Stomach (tissue), 8 donors: ENCODE measurements at regions not wholly inside any gene's neighbourhood (a gene's known extent, or its start where the extent isn't known, plus 50 kb on each side); places are given as distances from the start of the nearest gene placed in this dataset.

Source experiments
- DNase-seq, 2 donors: peaks; one replicate each; pipeline versions ENCODE4 v3.0.0 to v3.0.0-alpha.2; 2013 to 2019
- H3K27ac ChIP-seq, 5 donors: fragments of 200-600 bp in 4 of 5; sonication (generic) in 4 of 5; one replicate each; pipeline ENCODE4 v1.5.1; 2013 to 2019; ENCODE audit warnings: mild to moderate bottlenecking in 1 of 5, moderate library complexity in 1 of 5
- H3K27me3 ChIP-seq, 3 donors: fragments of 200-600 bp; sonication (generic); one replicate each; pipeline ENCODE4 v1.5.1; 2017 to 2019; ENCODE audit warnings: mixed run types in 1 of 3
- H3K36me3 ChIP-seq, 4 donors: fragments of 200-600 bp; sonication (generic); 1 replicate in 3 of 4; 2 replicates in 1 of 4; pipeline ENCODE4 v1.5.1; 2016 to 2019
- H3K4me1 ChIP-seq, 4 donors: fragments of 200-600 bp; sonication (generic); one replicate each; pipeline ENCODE4 v1.5.1; 2016 to 2019
- H3K4me3 ChIP-seq, 4 donors: fragments of 200-600 bp; sonication (generic) in 3 of 4; one replicate each; pipeline ENCODE4 v1.5.1; 2016 to 2019; ENCODE audit warnings: mild to moderate bottlenecking in 1 of 4
- H3K9me3 ChIP-seq, 4 donors: fragments of 200-600 bp; sonication (generic); one replicate each; pipeline ENCODE4 v1.5.1; 2016 to 2019
- CTCF ChIP-seq, 7 experiments: fragments of 450-650 bp in 4 of 7; fragments of 200-600 bp in 3 of 7; sonication (generic) in 3 of 7; IDR thresholded peaks; one replicate each; pipeline ENCODE4 v1.5.1; 2016 to 2019; ENCODE audit warnings: antibody characterized with exemption in 7 of 7, control low read depth in 2 of 7, mild to moderate bottlenecking in 1 of 7
- EP300 ChIP-seq: sonication (generic); formaldehyde crosslinking; IDR thresholded peaks from one replicate; pipeline ENCODE4 v1.6.1; 2017; ENCODE audit warnings: antibody characterized with exemption
- POLR2A ChIP-seq, 4 donors: fragments of 450-650 bp; IDR thresholded peaks; one replicate each; pipeline ENCODE4 v1.6.1; 2016; ENCODE audit warnings: antibody characterized with exemption in 4 of 4, control low read depth in 2 of 4, mild to moderate bottlenecking in 1 of 4, moderate library complexity in 1 of 4
- POLR2AphosphoS5 ChIP-seq, 3 donors: sonication (generic); formaldehyde crosslinking; IDR thresholded peaks; one replicate each; pipeline ENCODE4 v1.6.1; 2016; ENCODE audit warnings: antibody characterized with exemption in 3 of 3
- WGBS, 5 donors: extraction: QIAGEN DNeasy Blood & Tissue Kit in 3 of 5; methylation state at CpG; one replicate each; pipeline versions ENCODE4 v1.1.5 to v1.1.7; 2013 to 2018; 5-methylcytosine and 5-hydroxymethylcytosine counted together
- intact Hi-C: fragments of 100-400 bp; cut with DNase I; formaldehyde crosslinking; loops from one replicate; pipeline ENCODE4 v1.15.1; 2023; ENCODE audit warnings: low total_unique reads
- donor health status: healthy with polysubstance abuse.
- donor health status: Bipolar disorder and iron deficiency.
- donor health status: healthy.

GRCh38 chrX:28273736-28274135 lies 292.5 kb upstream of the DCAF8L1 start:
- Histone ChIP-seq H3K9me3 (no peaks in the 10 kb centered on the region), H3K4me1 (no peaks in the 10 kb centered on the region), H3K27me3 (no peaks in the 10 kb centered on the region), H3K4me3 (no peak overlapping the region), H3K27ac (no peak overlapping the region), H3K36me3 (no peaks in the 10 kb centered on the region)
- no peak for TF ChIP-seq POLR2AphosphoS5 (IDR thresholded peaks at IDR 0.05)
- no peak for TF ChIP-seq POLR2A (IDR thresholded peaks at IDR 0.05)
- no peak for TF ChIP-seq EP300
- DNase-seq = peak in 1 of 2 donors; percentile 4
- intact Hi-C loops = no loop called here
- 53 to 73% (median 63%) methylated on average over 3 of the region's 3 CpGs for WGBS, 5 donors

GRCh38 chrX:28246675-28247074 lies 265.4 kb upstream of the DCAF8L1 start:
- Histone ChIP-seq H3K4me3 (no peak overlapping the region), H3K27me3 (no peaks in the 10 kb centered on the region), H3K36me3 (no peaks in the 10 kb centered on the region), H3K4me1 (no peaks in the 10 kb centered on the region), H3K9me3 (no peaks in the 10 kb centered on the region), H3K27ac (no peak overlapping the region)
- WGBS, 5 donors = 80 to 94% (median 93%) methylated on average over 7 of the region's 7 CpGs
- DNase-seq = no peak
- intact Hi-C loops = no loop called here
- TF ChIP-seq POLR2A (IDR thresholded peaks at IDR 0.05) (no peak), EP300 (no peak), POLR2AphosphoS5 (IDR thresholded peaks at IDR 0.05) (no peak), CTCF (IDR thresholded peaks at IDR 0.05) (no peak)

- H3K27me3 ChIP-seq = no peaks in the 10 kb centered on the region
- H3K4me1 ChIP-seq = no peaks in the 10 kb centered on the region
- intact Hi-C loops = no loop called here
- no peaks in the 10 kb centered on the region for H3K36me3 ChIP-seq
- no peaks in the 10 kb centered on the region for H3K9me3 ChIP-seq
- no peak for DNase-seq
- TF ChIP-seq POLR2A (IDR thresholded peaks at IDR 0.05) (no peak), EP300 (no peak), POLR2AphosphoS5 (IDR thresholded peaks at IDR 0.05) (no peak), CTCF (IDR thresholded peaks at IDR 0.05) (no peak)
- no peak overlapping the region for H3K4me3 ChIP-seq
- H3K27ac ChIP-seq = no peak overlapping the region
Measured at GRCh38 chrX:28229217-28229616, 248.0 kb upstream of the DCAF8L1 start.

- H3K36me3 ChIP-seq = no peaks in the 10 kb centered on the region
- WGBS, 5 donors = 77 to 83% (median 80%) methylated on average over 1 of the region's 1 CpG
- H3K4me3 ChIP-seq = no peak overlapping the region
- H3K27ac ChIP-seq = no peak overlapping the region
- no peaks in the 10 kb centered on the region for H3K4me1 ChIP-seq
- no peaks in the 10 kb centered on the region for H3K9me3 ChIP-seq
- DNase-seq = no peak
- intact Hi-C loops = no loop called here
- no peaks in the 10 kb centered on the region for H3K27me3 ChIP-seq
- TF ChIP-seq POLR2A (IDR thresholded peaks at IDR 0.05) = no peak
- TF ChIP-seq POLR2AphosphoS5 (IDR thresholded peaks at IDR 0.05) = no peak
- TF ChIP-seq CTCF (IDR thresholded peaks at IDR 0.05) = no peak
- no peak for TF ChIP-seq EP300
Measured at GRCh38 chrX:28225513-28225912, 244.3 kb upstream of the DCAF8L1 start.

- intact Hi-C loops = no loop called here
- no peaks in the 10 kb centered on the region for H3K9me3 ChIP-seq
- 76 to 87% (median 79%) methylated on average over 3 of the region's 3 CpGs for WGBS, 5 donors
- no peak for DNase-seq
- no peaks in the 10 kb centered on the region for H3K4me1 ChIP-seq
- no peak overlapping the region for H3K27ac ChIP-seq
- no peak for TF ChIP-seq POLR2A (IDR thresholded peaks at IDR 0.05)
- no peak for TF ChIP-seq EP300
- H3K27me3 ChIP-seq = no peaks in the 10 kb centered on the region
- H3K36me3 ChIP-seq = no peaks in the 10 kb centered on the region
- no peak overlapping the region for H3K4me3 ChIP-seq
Measured at GRCh38 chrX:28223991-28224390, 242.7 kb upstream of the DCAF8L1 start.

GRCh38 chrX:28223469-28223868 lies 242.2 kb upstream of the DCAF8L1 start:
- no peaks in the 10 kb centered on the region for H3K36me3 ChIP-seq
- H3K27ac ChIP-seq = no peak overlapping the region
- H3K27me3 ChIP-seq = no peaks in the 10 kb centered on the region
- 73 to 93% (median 87%) methylated on average over 5 of the region's 5 CpGs for WGBS, 5 donors
- TF ChIP-seq POLR2A (IDR thresholded peaks at IDR 0.05) (no peak), CTCF (IDR thresholded peaks at IDR 0.05) (no peak), EP300 (no peak), POLR2AphosphoS5 (IDR thresholded peaks at IDR 0.05) (no peak)
- no peaks in the 10 kb centered on the region for H3K9me3 ChIP-seq
- H3K4me3 ChIP-seq = no peak overlapping the region
- H3K4me1 ChIP-seq = no peaks in the 10 kb centered on the region
- intact Hi-C loops = no loop called here
- DNase-seq = no peak
